ENCODE measurements at regions not wholly inside any gene's neighbourhood (a gene's known extent, or its start where the extent isn't known, plus 50 kb on each side); places are given as distances from the start of the nearest gene placed in this dataset.

- Histone ChIP-seq H3K4me3 (ENCODE audit: low read depth, low read length, poor library complexity, severe bottlenecking) (no peak overlapping the region), H3K9me3 (ENCODE audit: low read depth, low read length, poor library complexity, severe bottlenecking) (peaks cover 5% of the 10 kb centered on the region), H3K27ac (ENCODE audit: low read depth, low read length, poor library complexity, severe bottlenecking) (no peak overlapping the region), H3K4me1 (ENCODE audit: insufficient read depth, low read length, poor library complexity, severe bottlenecking) (no peaks in the 10 kb centered on the region), H3K27me3 (replicated peaks; ENCODE audit: insufficient read depth, low read depth, low read length, poor library complexity) (no peaks in the 10 kb centered on the region), H3K36me3 (ENCODE audit: insufficient read depth, low read length, poor library complexity, severe bottlenecking) (no peaks in the 10 kb centered on the region)
- TF ChIP-seq, protein P1, sequence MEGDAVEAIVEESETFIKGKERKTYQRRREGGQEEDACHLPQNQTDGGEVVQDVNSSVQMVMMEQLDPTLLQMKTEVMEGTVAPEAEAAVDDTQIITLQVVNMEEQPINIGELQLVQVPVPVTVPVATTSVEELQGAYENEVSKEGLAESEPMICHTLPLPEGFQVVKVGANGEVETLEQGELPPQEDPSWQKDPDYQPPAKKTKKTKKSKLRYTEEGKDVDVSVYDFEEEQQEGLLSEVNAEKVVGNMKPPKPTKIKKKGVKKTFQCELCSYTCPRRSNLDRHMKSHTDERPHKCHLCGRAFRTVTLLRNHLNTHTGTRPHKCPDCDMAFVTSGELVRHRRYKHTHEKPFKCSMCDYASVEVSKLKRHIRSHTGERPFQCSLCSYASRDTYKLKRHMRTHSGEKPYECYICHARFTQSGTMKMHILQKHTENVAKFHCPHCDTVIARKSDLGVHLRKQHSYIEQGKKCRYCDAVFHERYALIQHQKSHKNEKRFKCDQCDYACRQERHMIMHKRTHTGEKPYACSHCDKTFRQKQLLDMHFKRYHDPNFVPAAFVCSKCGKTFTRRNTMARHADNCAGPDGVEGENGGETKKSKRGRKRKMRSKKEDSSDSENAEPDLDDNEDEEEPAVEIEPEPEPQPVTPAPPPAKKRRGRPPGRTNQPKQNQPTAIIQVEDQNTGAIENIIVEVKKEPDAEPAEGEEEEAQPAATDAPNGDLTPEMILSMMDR (conservative IDR thresholded peaks at IDR 0.05; ENCODE audit: low read depth, low read length), result no peak
- no peak for TF ChIP-seq EZH2 (IDR thresholded peaks at IDR 0.05; ENCODE audit: borderline replicate concordance, low read depth, low read length, poor library complexity, severe bottlenecking)
- ChIA-PET CTCF (no interaction called here), POLR2A (ENCODE audit: low non-redundant PET) (no interaction called here)
- BruUV-seq (replicated peaks), result no TSS peak
- intact Hi-C loops (cut with micrococcal nuclease; ENCODE audit: unreplicated experiment), result no loop called here
- no peak for DNase-seq (ENCODE audit: low spot score)
These were observed 153.1 kb upstream of the CXADR start for GRCh38 chr21:17359781-17360180.

- H3K36me3 ChIP-seq (ENCODE audit: insufficient read depth, low read length, poor library complexity, severe bottlenecking), result no peaks in the 10 kb centered on the region
- ChIA-PET POLR2A (ENCODE audit: low non-redundant PET) (no interaction called here), CTCF (no interaction called here)
- H3K4me3 ChIP-seq (ENCODE audit: low read depth, low read length, poor library complexity, severe bottlenecking), result no peak overlapping the region
- H3K27me3 ChIP-seq (replicated peaks; ENCODE audit: insufficient read depth, low read depth, low read length, poor library complexity), result no peaks in the 10 kb centered on the region
- intact Hi-C loops (cut with micrococcal nuclease; ENCODE audit: unreplicated experiment), result no loop called here
- DNase-seq (ENCODE audit: low spot score), result no peak
- H3K4me1 ChIP-seq (ENCODE audit: insufficient read depth, low read length, poor library complexity, severe bottlenecking), result no peaks in the 10 kb centered on the region
- no peaks in the 10 kb centered on the region for H3K9me3 ChIP-seq (ENCODE audit: low read depth, low read length, poor library complexity, severe bottlenecking)
- no peak overlapping the region for H3K27ac ChIP-seq (ENCODE audit: low read depth, low read length, poor library complexity, severe bottlenecking)
- TF ChIP-seq, protein P1 (conservative IDR thresholded peaks at IDR 0.05; ENCODE audit: low read depth, low read length), result no peak
- no peak for TF ChIP-seq EZH2 (IDR thresholded peaks at IDR 0.05; ENCODE audit: borderline replicate concordance, low read depth, low read length, poor library complexity, severe bottlenecking)
- no TSS peak for BruUV-seq (replicated peaks)
These were observed 144.0 kb upstream of the CXADR start for GRCh38 chr21:17368748-17369363.

DNA sequence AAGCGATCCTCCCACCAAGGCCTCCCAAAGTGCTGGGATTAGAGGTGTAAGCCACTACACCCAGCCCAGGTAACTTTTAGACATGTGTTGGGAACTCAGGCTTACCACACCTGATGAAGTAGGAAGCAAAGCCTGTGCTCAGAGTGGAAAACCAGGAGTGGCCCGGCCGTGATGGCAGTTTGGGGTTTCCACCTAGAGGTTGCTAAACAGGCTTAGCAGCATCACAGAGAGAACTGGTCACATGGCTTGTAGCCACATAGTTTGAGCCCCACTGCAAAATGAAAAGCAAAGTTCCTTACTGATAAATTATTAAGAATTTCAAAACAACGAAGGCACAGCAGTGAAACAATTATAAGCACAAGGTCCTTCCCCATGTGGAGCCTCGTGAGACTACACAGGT is 142.6 kb upstream of the CXADR start:
- Histone ChIP-seq H3K9me3 (ENCODE audit: low read depth, low read length, poor library complexity, severe bottlenecking) (no peaks in the 10 kb centered on the region), H3K36me3 (ENCODE audit: insufficient read depth, low read length, poor library complexity, severe bottlenecking) (no peaks in the 10 kb centered on the region), H3K27me3 (replicated peaks; ENCODE audit: insufficient read depth, low read depth, low read length, poor library complexity) (no peaks in the 10 kb centered on the region), H3K4me3 (ENCODE audit: low read depth, low read length, poor library complexity, severe bottlenecking) (no peak overlapping the region), H3K27ac (ENCODE audit: low read depth, low read length, poor library complexity, severe bottlenecking) (no peak overlapping the region), H3K4me1 (ENCODE audit: insufficient read depth, low read length, poor library complexity, severe bottlenecking) (no peaks in the 10 kb centered on the region)
- intact Hi-C loops (cut with micrococcal nuclease; ENCODE audit: unreplicated experiment), result no loop called here
- TF ChIP-seq EZH2 (IDR thresholded peaks at IDR 0.05; ENCODE audit: borderline replicate concordance, low read depth, low read length, poor library complexity, severe bottlenecking), result no peak
- TF ChIP-seq, protein P1 (conservative IDR thresholded peaks at IDR 0.05; ENCODE audit: low read depth, low read length), result no peak
- BruUV-seq (replicated peaks), result no TSS peak
- no peak for DNase-seq (ENCODE audit: low spot score)
- ChIA-PET POLR2A (ENCODE audit: low non-redundant PET) (no interaction called here), CTCF (no interaction called here)

Measured in A673 (cell line).